Liver (tissue), 3 donors: ENCODE measurements at regions not wholly inside any gene's neighbourhood (a gene's known extent, or its start where the extent isn't known, plus 50 kb on each side); places are given as distances from the start of the nearest gene placed in this dataset.

Experiments
- EGR1 ChIP-seq, 2 donors: IDR thresholded peaks; 2 replicates each; pipeline ENCODE4 v1.6.1; 2016 to 2018; ENCODE audit warnings: antibody characterized with exemption in 2 of 2, low read depth in 2 of 2
- REST ChIP-seq: IDR thresholded peaks from 2 replicates; pipeline ENCODE4 v1.6.1; 2016; ENCODE audit warnings: antibody characterized with exemption, mild to moderate bottlenecking
- RXRA ChIP-seq, 2 donors: IDR thresholded peaks; 2 replicates each; pipeline ENCODE4 v1.6.1; 2017 to 2018; ENCODE audit warnings: antibody characterized with exemption in 2 of 2, mild to moderate bottlenecking in 1 of 2
- TAF1 ChIP-seq: conservative IDR thresholded peaks from 2 replicates; pipeline ENCODE4 v1.6.1; 2016; ENCODE audit warnings: antibody characterized with exemption, mild to moderate bottlenecking
- TF ChIP-seq, protein P1 (sequence below): fragments of 150-350 bp; IDR thresholded peaks from 2 replicates; pipeline ENCODE4 v1.5.1; 2017; ENCODE audit warnings: improper control_type of control experiment, low read depth, low read length; ENCODE audit not compliant: missing input control
- donor health status: healthy.
- donor health status: healthy.

- TF ChIP-seq TAF1 (no peak), REST (no peak), RXRA (IDR thresholded peaks at IDR 0.05) (no peak), EGR1 (IDR thresholded peaks at IDR 0.05; ENCODE audit: low read depth in 2 of 2) (no peak)
- TF ChIP-seq, protein P1, sequence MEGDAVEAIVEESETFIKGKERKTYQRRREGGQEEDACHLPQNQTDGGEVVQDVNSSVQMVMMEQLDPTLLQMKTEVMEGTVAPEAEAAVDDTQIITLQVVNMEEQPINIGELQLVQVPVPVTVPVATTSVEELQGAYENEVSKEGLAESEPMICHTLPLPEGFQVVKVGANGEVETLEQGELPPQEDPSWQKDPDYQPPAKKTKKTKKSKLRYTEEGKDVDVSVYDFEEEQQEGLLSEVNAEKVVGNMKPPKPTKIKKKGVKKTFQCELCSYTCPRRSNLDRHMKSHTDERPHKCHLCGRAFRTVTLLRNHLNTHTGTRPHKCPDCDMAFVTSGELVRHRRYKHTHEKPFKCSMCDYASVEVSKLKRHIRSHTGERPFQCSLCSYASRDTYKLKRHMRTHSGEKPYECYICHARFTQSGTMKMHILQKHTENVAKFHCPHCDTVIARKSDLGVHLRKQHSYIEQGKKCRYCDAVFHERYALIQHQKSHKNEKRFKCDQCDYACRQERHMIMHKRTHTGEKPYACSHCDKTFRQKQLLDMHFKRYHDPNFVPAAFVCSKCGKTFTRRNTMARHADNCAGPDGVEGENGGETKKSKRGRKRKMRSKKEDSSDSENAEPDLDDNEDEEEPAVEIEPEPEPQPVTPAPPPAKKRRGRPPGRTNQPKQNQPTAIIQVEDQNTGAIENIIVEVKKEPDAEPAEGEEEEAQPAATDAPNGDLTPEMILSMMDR: no peak
Observed at GRCh38 chr11:91776655-91777054, 448.0 kb upstream of the FAT3 start.
